Activated T-helper 17 cell treated with anti-CD3 and anti-CD28 coated beads, Interleukin-2, amount 50 U/mL, for 72 hours (primary cell): ENCODE measurements at regions not wholly inside any gene's neighbourhood (a gene's known extent, or its start where the extent isn't known, plus 50 kb on each side); places are given as distances from the start of the nearest gene placed in this dataset.

Experiments
- ATAC-seq: fragments of 150-1000 bp; cut with Tn5 transposase; replicated peaks from 2 replicates; pipeline ENCODE4 v1.10.0; 2021; ENCODE audit warnings: mild to moderate bottlenecking, moderate library complexity
- H3K27ac Mint-ChIP-seq: one replicate; pipeline ENCODE4 v1.8.0; 2022; ENCODE audit warnings: mixed read lengths
- H3K27me3 Mint-ChIP-seq: one replicate; pipeline ENCODE4 v1.8.0; 2022; ENCODE audit warnings: mixed read lengths
- H3K36me3 Mint-ChIP-seq: one replicate; pipeline ENCODE4 v1.8.0; 2022; ENCODE audit warnings: low read depth, mild to moderate bottlenecking, mixed read lengths
- H3K4me1 Mint-ChIP-seq: one replicate; pipeline ENCODE4 v1.8.0; 2022; ENCODE audit warnings: mixed read lengths
- H3K4me3 Mint-ChIP-seq: one replicate; pipeline ENCODE4 v1.8.0; 2022; ENCODE audit warnings: mild to moderate bottlenecking, mixed read lengths
- H3K9me3 Mint-ChIP-seq: one replicate; pipeline ENCODE4 v1.8.0; 2022; ENCODE audit warnings: mixed read lengths

GRCh38 chr2:5914811-5915611 is 222.8 kb downstream of the SOX11 start:
- no peaks in the 10 kb centered on the region for H3K36me3 Mint-ChIP-seq
- no peaks in the 10 kb centered on the region for H3K9me3 Mint-ChIP-seq
- H3K27me3 Mint-ChIP-seq = no peaks in the 10 kb centered on the region
- H3K4me3 Mint-ChIP-seq = no peak overlapping the region
- no peak overlapping the region for H3K27ac Mint-ChIP-seq
- no peak for ATAC-seq
- H3K4me1 Mint-ChIP-seq = no peaks in the 10 kb centered on the region

DNA sequence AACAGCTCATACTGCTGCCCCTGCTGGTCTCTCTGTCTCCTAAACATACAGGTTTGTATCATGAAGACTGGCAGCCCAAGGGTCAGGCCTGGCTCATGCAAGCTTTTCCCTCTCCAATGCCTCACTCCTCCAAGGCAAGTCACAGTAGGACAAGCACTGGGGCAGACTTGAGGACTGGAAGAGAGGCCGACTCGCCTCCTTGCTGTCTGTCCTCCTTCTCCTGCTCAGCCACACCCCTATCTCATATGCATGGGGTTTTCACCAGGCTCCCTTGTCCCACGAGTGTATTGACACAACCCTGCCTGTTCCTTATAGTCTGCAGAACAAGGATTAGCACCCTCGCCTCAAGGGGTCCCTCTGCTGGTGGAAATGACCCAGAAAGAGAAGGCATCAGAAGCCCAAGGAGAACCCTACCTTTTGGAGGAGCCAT is 223.7 kb downstream of the SOX11 start:
- Mint-ChIP-seq H3K36me3 (no peaks in the 10 kb centered on the region), H3K27me3 (no peaks in the 10 kb centered on the region), H3K27ac (no peak overlapping the region), H3K4me1 (no peaks in the 10 kb centered on the region), H3K9me3 (no peaks in the 10 kb centered on the region), H3K4me3 (no peak overlapping the region)
- ATAC-seq = no peak

DNA sequence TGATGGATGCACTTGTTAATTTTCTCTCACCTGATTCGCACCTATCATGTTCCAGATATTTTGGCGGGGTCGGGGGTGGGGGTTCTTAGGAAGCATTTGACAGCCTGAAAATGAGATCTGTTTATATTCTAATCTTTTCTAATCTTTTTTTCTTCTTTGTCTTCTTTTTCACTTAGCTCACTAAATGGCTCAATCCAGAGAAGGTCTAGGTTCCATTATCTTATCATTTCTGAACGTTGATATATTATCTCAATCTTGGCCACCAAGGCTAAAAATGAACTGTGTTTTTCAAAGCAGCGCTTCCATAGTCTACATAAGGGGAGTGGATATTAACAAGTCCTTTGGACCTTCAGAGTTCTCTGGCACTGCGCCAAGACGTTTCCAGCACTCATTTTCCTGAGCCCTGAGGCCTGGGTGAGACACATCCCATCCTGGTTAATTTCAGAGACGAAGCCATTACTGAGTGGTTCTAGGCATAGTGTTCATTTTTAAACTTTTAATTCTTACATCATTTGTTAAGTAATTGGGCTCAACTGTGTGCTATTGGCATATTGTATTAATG is 229.0 kb downstream of the SOX11 start:
- no peaks in the 10 kb centered on the region for H3K27me3 Mint-ChIP-seq
- no peaks in the 10 kb centered on the region for H3K36me3 Mint-ChIP-seq
- no peak overlapping the region for H3K27ac Mint-ChIP-seq
- ATAC-seq = no peak
- no peak overlapping the region for H3K4me3 Mint-ChIP-seq
- no peaks in the 10 kb centered on the region for H3K4me1 Mint-ChIP-seq
- H3K9me3 Mint-ChIP-seq = peaks cover 8% of the 10 kb centered on the region

- H3K27me3 Mint-ChIP-seq = no peaks in the 10 kb centered on the region
- no peak overlapping the region for H3K4me3 Mint-ChIP-seq
- no peak overlapping the region for H3K27ac Mint-ChIP-seq
- H3K36me3 Mint-ChIP-seq = no peaks in the 10 kb centered on the region
- ATAC-seq = no peak
- no peaks in the 10 kb centered on the region for H3K4me1 Mint-ChIP-seq
- H3K9me3 Mint-ChIP-seq = peaks cover 8% of the 10 kb centered on the region
Measured at GRCh38 chr2:5923957-5924945, 232.1 kb downstream of the SOX11 start.

GRCh38 chr2:5925604-5926003 is 233.4 kb downstream of the SOX11 start:
- no peak for ATAC-seq
- Mint-ChIP-seq H3K27ac (no peak overlapping the region), H3K4me1 (no peaks in the 10 kb centered on the region), H3K4me3 (no peak overlapping the region), H3K36me3 (no peaks in the 10 kb centered on the region), H3K9me3 (peaks cover 13% of the 10 kb centered on the region), H3K27me3 (no peaks in the 10 kb centered on the region)

DNA sequence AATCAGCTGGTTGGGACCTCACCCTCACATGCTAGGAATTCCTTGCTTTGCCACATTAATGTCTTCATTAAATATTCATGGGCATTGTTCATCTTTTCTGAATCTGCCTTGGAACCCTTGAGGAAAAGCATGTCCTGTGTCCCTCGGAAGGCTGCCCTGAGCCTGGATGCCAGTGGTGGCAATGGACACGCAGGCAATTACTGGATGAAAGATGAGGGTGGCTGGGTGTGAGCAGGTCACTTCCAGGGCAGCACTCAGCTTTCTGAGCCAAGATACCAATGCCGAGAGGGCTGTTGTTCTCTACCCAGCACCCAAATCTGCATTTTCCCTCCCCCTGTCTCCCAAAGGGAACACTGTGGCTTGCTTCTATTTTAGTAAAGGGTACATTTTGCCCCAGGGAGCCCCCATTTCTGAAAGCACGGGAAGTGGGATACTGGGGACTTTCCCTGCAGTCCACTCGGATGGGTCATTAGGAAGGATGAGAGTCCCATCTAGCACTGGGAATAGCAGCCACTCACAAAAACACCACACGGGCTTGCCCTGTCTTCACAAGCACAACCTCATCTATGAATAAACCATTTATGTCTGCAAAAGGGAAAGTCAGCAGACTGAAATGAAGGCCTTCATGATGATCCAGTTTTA is 234.8 kb downstream of the SOX11 start:
- no peak for ATAC-seq
- H3K4me3 Mint-ChIP-seq = no peak overlapping the region
- no peaks in the 10 kb centered on the region for H3K4me1 Mint-ChIP-seq
- no peaks in the 10 kb centered on the region for H3K27me3 Mint-ChIP-seq
- no peak overlapping the region for H3K27ac Mint-ChIP-seq
- H3K9me3 Mint-ChIP-seq = peaks cover 12% of the 10 kb centered on the region
- H3K36me3 Mint-ChIP-seq = no peaks in the 10 kb centered on the region

DNA sequence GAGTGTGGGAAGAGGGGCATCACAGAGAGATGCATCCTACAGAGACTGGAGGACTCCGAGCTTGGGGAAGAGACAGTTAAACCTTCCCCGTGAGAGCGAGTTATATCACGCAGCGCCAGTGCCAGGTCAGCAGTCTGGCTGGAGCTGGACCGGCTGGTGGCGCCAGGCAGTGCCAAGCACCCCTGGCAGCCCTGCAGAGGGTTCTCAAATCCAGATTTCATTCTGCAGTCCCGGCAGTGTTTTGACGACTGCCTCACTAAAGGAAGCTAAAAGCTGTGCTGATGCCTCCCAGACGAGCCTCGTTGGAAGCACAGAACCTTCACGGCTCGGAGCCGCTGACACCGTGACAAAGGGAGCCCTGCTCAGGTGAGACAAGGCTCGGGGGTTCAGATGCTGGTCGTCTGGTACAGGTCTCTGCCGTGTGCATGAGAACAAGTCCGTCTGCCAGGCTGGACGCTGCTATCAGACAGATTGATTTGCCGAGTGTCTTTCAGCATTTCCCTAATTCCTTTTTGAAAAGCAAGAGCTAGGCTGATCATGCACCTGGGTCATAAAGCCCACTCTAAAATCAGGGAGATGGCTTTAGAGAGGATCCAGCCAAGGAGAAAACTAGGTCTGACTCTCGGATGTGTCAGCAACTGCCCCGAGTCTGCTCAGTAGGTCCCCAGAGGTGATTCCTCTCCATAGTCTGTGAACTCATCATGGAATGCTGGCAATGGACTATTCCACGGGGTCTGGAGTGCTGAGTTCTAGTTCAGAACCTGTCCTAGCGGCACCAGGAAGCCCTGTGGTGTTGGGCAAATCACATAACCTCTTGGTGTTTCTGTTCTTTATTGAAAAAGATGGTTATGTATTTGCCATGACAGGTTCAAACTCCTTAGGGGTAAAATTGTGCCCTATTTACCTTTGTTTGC is 240.6 kb downstream of the SOX11 start:
- no peak for ATAC-seq
- no peaks in the 10 kb centered on the region for H3K27me3 Mint-ChIP-seq

DNA sequence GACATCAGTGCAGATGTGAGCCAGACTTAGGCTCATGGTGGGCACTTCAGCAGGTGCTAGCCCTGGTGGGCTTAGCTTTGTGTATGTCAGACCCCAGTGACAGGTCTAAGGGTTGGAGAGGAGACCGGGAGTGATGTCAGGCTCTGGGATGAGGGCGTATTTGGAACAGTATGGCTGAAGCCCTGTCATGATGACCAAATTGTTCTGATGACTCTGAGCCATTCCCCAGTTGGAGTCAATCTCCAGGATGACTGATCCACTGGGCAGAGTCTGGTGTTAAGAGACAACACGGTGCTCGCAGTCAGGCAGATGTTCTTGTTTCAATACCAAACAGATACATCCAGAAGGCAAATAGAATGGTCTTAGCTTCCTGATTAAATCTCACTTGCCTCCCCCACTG is 241.5 kb downstream of the SOX11 start:
- H3K27ac Mint-ChIP-seq = no peak overlapping the region
- no peaks in the 10 kb centered on the region for H3K27me3 Mint-ChIP-seq
- ATAC-seq = no peak
- no peaks in the 10 kb centered on the region for H3K4me1 Mint-ChIP-seq
- no peaks in the 10 kb centered on the region for H3K36me3 Mint-ChIP-seq
- peaks cover 9% of the 10 kb centered on the region for H3K9me3 Mint-ChIP-seq
- H3K4me3 Mint-ChIP-seq = no peak overlapping the region

More for the DNA sequence above, 240.6 kb downstream of the SOX11 start:
- H3K4me3 Mint-ChIP-seq = no peak overlapping the region
- H3K36me3 Mint-ChIP-seq = no peaks in the 10 kb centered on the region
- H3K27ac Mint-ChIP-seq = no peak overlapping the region
- peaks cover 9% of the 10 kb centered on the region for H3K9me3 Mint-ChIP-seq
- H3K4me1 Mint-ChIP-seq = no peaks in the 10 kb centered on the region

DNA sequence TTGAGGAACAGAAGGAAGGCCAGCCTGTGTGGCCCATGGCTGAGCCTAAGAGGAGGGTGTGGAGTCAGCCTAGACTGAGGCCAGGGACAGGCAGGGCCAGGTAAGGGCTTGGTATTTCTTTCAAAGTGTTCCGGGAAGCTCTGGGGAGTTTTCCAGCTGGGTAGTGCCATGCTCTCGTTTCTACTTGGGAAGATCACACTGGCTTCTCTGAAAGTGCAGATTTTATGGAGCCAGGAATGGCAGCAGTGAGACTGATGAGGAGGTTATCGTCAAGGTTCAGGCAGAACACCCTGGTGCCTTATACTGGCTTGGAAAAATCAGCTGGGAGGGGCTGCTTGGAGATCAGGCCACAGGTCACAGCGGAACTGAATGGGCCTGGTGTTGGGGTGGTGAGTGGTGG is 245.1 kb downstream of the SOX11 start:
- H3K27ac Mint-ChIP-seq = no peak overlapping the region
- peaks cover 4% of the 10 kb centered on the region for H3K9me3 Mint-ChIP-seq
- no peak overlapping the region for H3K4me3 Mint-ChIP-seq
- no peaks in the 10 kb centered on the region for H3K27me3 Mint-ChIP-seq
- no peaks in the 10 kb centered on the region for H3K4me1 Mint-ChIP-seq
- ATAC-seq = no peak
- H3K36me3 Mint-ChIP-seq = no peaks in the 10 kb centered on the region

DNA sequence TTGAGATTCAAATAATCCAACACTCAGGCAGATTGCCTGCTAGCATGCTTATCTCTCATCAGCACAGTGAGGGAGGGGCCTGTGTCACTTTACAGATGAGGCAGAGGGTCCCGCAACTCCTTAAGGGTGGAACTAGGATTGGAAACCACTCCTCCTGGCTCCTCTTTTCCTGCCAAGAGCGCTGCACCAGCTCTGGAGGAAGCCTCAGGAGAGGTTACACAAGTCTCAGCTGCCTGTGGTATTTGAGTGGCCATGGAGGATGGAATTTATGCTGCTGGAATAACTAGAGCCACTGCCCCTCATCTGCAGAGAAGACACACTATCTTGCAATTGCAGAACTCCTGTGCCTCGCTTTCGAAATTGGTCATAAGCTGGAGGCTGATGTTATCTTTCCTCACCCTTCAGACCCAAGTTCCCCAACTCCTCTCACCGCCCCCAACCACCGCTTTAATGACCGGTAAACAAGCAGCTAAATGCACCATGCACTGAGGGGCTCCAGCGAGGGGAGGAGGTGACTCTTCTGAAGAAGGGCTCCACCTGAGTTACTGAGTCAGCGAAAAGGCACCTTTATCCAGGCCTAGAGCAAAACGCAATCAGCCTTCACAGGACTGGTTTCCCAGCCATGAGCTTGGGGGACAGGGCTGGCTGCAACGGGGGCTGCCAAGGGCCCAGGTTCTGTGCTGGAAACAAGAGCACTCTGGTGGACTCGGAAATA is 245.8 kb downstream of the SOX11 start:
- H3K27me3 Mint-ChIP-seq = no peaks in the 10 kb centered on the region
- no peaks in the 10 kb centered on the region for H3K4me1 Mint-ChIP-seq
- no peak for ATAC-seq
- H3K9me3 Mint-ChIP-seq = peaks cover 5% of the 10 kb centered on the region
- H3K27ac Mint-ChIP-seq = no peak overlapping the region
- H3K36me3 Mint-ChIP-seq = no peaks in the 10 kb centered on the region
- H3K4me3 Mint-ChIP-seq = no peak overlapping the region

DNA sequence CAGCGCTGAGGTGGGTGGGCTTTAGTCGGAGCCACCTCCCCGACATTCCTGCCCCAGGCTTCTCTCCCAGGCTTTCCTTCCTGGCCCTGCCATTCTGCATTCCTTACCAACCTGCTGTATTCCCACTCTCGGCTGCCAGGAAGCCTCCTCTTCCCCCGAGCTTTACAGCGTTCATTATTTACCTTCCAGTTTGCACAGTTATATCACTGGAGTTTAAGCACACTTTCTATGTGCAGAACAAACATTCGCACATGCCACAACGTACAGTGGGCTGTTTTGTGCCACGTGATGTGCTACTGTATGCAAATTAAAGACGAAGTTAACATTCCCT is 246.3 kb downstream of the SOX11 start:
- no peak overlapping the region for H3K27ac Mint-ChIP-seq
- H3K4me1 Mint-ChIP-seq = no peaks in the 10 kb centered on the region
- ATAC-seq = no peak
- peaks cover 7% of the 10 kb centered on the region for H3K9me3 Mint-ChIP-seq
- H3K27me3 Mint-ChIP-seq = no peaks in the 10 kb centered on the region
- H3K4me3 Mint-ChIP-seq = no peak overlapping the region
- no peaks in the 10 kb centered on the region for H3K36me3 Mint-ChIP-seq

DNA sequence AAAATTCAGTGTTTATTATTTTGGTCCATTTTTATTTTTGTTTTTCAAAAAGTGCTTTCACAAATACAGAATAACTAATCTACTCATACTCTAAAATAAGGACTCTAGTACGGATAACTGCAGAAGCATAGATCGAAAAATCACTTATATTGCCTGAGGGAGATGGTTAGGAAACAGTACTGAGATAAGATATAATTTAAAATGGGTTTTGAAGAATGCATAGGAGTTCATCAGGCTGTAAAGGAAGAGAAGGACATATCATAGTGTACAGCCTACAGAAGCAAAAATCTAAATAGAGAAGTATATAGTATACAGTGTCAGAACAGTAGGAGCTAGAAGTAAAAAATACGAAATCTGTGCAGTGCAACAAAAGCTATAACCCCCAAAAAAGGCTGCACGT is 247.4 kb downstream of the SOX11 start:
- H3K36me3 Mint-ChIP-seq = no peaks in the 10 kb centered on the region
- no peak for ATAC-seq
- H3K27ac Mint-ChIP-seq = no peak overlapping the region
- H3K9me3 Mint-ChIP-seq = peaks cover 3% of the 10 kb centered on the region
- H3K4me1 Mint-ChIP-seq = no peaks in the 10 kb centered on the region
- H3K27me3 Mint-ChIP-seq = no peaks in the 10 kb centered on the region
- no peak overlapping the region for H3K4me3 Mint-ChIP-seq
